ENCODE measurements at regions not wholly inside any gene's neighbourhood (a gene's known extent, or its start where the extent isn't known, plus 50 kb on each side); places are given as distances from the start of the nearest gene placed in this dataset.
"Not testable (repeated sequence)": the region's sequence is repeated elsewhere in the genome, so short reads cannot be mapped to it uniquely, and the experiment has no call there.

GRCh38 chr1:68808351-68808750, 311.5 kb upstream of the DEPDC1 start:
- Histone ChIP-seq H3K4me3 (no peak overlapping the region), H3K27me3 (no peaks in the 10 kb centered on the region), H3K9me3 (no peaks in the 10 kb centered on the region), H3K27ac (no peak overlapping the region), H3K36me3 (no peaks in the 10 kb centered on the region), H3K4me1 (no peaks in the 10 kb centered on the region)
- TF ChIP-seq CTCF (IDR thresholded peaks at IDR 0.05): no peak
- intact Hi-C loops (cut with DNase I): no loop called here
- no peak for DNase-seq (ENCODE audit: low spot score in 2 of 2)

- no peaks in the 10 kb centered on the region for H3K27me3 ChIP-seq
- no peaks in the 10 kb centered on the region for H3K9me3 ChIP-seq
- no peak for DNase-seq (ENCODE audit: low spot score in 2 of 2)
- H3K27ac ChIP-seq: no peak overlapping the region
- no peak for TF ChIP-seq CTCF (IDR thresholded peaks at IDR 0.05)
- H3K36me3 ChIP-seq: no peaks in the 10 kb centered on the region
- intact Hi-C loops (cut with DNase I): no loop called here
- no peaks in the 10 kb centered on the region for H3K4me1 ChIP-seq
- H3K4me3 ChIP-seq: no peak overlapping the region
Observed at GRCh38 chr1:68811806-68812205, 314.9 kb upstream of the DEPDC1 start.

- Histone ChIP-seq H3K4me1 (no peaks in the 10 kb centered on the region), H3K27ac (no peak overlapping the region), H3K36me3 (no peaks in the 10 kb centered on the region), H3K4me3 (no peak overlapping the region), H3K9me3 (no peaks in the 10 kb centered on the region), H3K27me3 (no peaks in the 10 kb centered on the region)
- intact Hi-C loops (cut with DNase I): no loop called here
- TF ChIP-seq CTCF (IDR thresholded peaks at IDR 0.05): no peak
- DNase-seq (ENCODE audit: low spot score in 2 of 2): no peak
Observed at GRCh38 chr1:68812333-68812732, 315.5 kb upstream of the DEPDC1 start.

DNA sequence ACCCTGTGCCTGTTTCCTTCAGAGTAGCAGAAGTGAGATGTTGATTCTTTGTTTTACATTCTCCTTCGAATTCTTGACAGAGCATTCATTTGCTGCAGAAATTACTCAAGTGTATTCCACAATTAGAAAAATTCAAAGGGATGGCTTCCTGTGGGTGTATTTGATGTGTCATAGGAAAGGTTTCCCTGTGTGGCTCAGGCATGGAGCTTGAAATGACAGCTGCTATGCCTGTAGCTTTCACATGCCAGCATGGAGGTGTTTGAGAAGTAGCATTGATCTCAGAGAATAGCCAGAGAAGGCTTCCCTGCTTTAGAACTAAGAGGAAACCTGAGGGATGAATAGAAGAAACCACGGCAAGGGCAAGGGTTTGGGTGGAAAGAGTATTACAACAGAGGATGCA, 317.2 kb upstream of the DEPDC1 start:
- no peak for DNase-seq (ENCODE audit: low spot score in 2 of 2)
- Histone ChIP-seq H3K9me3 (no peaks in the 10 kb centered on the region), H3K27me3 (no peaks in the 10 kb centered on the region), H3K4me3 (no peak overlapping the region), H3K4me1 (no peaks in the 10 kb centered on the region), H3K27ac (no peak overlapping the region), H3K36me3 (no peaks in the 10 kb centered on the region)
- TF ChIP-seq CTCF (IDR thresholded peaks at IDR 0.05): no peak
- intact Hi-C loops (cut with DNase I): no loop called here

GRCh38 chr1:68815632-68816031, 318.8 kb upstream of the DEPDC1 start:
- Histone ChIP-seq H3K36me3 (no peaks in the 10 kb centered on the region), H3K4me1 (no peaks in the 10 kb centered on the region), H3K4me3 (no peak overlapping the region), H3K27ac (no peak overlapping the region), H3K27me3 (no peaks in the 10 kb centered on the region), H3K9me3 (no peaks in the 10 kb centered on the region)
- TF ChIP-seq CTCF (IDR thresholded peaks at IDR 0.05): no peak
- intact Hi-C loops (cut with DNase I): no loop called here
- DNase-seq (ENCODE audit: low spot score in 2 of 2): no peak

DNA sequence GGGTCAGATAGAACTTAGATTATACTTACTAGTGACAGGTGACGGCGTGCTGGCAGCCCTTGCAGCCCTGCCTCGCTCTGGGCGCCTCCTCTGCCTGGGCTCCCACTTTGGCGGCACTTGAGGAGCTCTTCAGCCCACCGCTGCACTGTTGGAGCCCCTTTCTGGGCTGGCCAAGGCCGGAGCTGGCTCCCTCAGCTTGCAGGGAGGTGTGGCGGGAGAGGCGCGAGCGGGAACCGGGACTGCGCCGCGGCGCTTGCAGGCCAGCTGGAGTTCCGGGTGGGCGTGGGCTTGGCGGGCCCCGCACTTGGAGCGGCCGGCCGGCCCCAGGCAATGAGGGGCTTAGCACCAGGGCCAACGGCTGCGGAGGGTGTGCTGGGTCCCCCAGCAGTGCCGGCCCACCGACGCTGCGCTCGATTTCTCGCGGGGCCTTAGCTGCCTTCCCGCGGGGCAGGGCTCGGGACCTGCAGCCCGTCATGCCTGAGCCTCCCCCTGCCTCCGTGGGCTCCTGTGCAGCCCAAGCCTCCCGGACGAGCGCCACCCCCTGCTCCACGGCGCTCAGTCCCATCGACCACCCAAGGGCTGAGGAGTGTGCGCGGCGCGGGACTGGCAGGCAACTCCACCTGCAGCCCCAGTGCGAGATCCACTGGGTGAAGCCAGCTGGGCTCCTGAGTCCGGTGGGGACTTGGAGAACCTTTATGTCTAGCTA, 320.8 kb upstream of the DEPDC1 start:
- H3K9me3 ChIP-seq; H3K27me3 ChIP-seq; H3K36me3 ChIP-seq; H3K4me1 ChIP-seq; H3K4me3 ChIP-seq; intact Hi-C loops (cut with DNase I); DNase-seq (ENCODE audit: low spot score in 2 of 2); H3K27ac ChIP-seq: not testable (repeated sequence)

Data from ascending aorta (tissue), 2 donors.